Occipital lobe (tissue), 1 donor: ENCODE measurements at regions not wholly inside any gene's neighbourhood (a gene's known extent, or its start where the extent isn't known, plus 50 kb on each side); places are given as distances from the start of the nearest gene placed in this dataset.

ENCODE experiments used
- DNase-seq: peaks from one replicate; lab custom pipeline; 2025; lab: John Stamatoyannopoulos, UW

DNA sequence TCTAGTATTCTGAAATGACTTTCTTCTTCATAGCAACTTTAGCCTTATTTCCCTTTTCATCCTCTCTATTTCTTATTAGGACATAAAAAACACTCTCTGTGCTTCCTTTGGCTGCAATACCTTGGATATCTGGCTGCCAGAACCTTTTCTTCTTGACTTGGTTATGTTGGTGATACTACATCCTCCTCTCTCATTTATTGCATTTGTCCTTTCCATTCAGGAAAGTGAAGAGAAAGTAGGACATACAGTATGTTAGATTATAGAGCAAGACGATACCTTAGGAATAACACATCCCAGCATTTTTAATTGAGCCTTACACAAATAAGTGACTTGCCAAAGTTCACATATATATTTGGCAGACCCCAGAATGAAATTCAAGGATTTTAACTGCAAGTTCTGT, 210.1 kb upstream of the PPP1R3A start:
- no peak for DNase-seq

DNA sequence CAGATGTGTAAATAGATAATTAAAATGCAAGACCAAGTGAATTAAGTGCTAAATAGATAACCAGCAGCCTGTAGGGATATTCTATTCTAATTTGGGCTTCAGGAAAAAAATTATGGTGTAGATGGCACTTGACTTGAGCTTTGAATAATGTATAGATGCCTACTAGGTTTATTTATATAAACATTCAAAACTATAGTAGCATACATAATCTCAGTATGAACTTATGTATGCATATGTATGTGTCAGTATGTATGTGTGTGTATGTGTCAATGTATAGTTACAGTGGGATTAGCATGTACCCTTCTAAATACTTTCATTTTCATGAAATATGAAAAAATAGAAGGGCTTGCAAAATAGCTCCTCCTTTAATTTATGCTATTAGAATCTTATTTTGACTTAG, 207.3 kb upstream of the PPP1R3A start:
- no peak for DNase-seq

DNA sequence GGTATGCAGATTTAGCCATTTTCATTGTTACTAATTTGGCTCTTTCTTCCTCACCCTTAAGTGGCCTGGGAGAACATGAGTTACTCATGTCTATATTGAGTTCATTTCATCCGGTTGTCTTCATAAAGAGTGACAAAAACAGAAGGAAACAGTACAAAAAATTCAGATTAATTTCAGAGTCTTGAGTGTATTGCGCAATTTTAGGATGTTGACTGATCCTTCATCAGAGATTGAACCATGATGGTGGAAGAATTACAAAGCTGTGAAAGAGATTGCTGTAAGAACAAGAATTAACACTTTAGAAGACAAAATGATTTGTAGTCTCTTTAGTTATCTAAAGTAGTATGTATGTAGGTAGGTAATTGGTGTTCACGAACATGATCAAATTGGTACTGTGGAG, 194.0 kb upstream of the PPP1R3A start:
- DNase-seq, result no peak

DNA sequence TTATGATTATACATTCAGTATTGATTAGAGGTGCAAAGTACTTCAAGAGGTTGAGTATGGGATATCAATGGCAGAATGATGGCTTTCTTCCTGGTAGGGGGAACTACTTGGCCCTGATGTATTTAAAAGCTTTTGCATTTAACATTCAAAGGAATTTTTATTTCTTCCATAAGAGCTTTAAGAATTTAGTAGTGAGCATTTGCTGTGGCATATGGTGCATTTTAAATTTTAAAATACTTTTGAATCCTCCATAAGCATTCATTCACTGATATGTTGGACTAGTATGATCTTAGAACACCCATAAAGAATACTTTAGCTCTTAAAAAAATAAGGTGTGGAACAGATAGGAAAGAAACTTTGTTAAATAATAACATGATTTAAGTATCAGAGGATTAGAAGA, 191.9 kb upstream of the PPP1R3A start:
- DNase-seq, result no peak

DNA sequence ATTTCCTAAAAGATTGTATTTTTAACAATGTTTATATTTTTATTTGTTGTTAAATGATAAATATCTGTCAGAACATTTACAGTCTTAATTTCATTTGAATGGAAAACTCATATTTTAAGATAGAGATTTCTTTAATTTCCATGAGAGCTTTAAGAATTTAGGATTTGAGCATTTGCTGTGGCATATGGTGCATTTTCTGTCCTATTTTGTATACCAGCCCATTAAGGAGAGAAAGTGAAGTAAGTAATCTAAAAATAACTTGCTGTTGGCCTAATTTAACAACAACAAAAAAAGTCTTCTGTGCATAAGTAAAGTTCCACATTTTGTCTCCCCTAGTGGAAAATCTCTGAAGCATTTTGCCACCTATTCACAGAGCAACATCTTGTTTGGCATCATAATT, 190.9 kb upstream of the PPP1R3A start:
- no peak for DNase-seq

DNA sequence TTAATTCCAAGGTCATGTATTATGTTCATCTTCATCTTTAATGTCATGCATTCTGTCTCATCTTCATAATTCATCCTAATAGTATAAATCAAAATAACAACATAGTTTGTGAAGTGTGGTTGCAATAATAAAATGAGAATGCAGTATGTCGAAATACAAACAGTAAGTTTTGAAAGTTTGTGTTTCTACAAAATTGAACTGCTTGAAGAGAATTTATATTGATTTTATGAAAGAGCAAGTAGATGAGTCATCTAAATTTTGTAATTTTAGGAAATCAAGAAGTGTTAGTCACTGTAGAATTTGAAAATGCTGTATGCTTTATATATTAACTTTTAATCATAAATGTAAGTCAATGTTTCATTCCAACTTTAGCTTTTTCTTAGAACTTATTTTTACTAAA, 190.5 kb upstream of the PPP1R3A start:
- DNase-seq, result no peak

DNA sequence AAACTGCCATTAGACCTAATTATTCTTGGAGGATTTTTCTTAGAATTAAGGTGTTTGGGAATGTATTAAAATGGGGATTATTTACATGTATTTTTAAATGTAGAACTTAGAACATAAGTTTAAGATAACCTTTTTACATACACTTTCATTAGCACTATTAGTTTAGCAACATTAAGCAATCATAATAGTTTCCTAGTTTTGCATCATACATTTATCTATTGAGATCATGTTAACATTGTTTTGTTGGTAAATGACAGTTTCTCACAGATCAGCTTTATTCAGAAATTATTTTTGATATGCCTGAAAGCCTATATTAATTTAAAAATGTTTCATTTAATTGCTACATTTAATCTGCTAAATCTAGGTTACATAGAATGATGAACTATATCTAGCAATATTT, 189.7 kb upstream of the PPP1R3A start:
- DNase-seq, result no peak

DNA sequence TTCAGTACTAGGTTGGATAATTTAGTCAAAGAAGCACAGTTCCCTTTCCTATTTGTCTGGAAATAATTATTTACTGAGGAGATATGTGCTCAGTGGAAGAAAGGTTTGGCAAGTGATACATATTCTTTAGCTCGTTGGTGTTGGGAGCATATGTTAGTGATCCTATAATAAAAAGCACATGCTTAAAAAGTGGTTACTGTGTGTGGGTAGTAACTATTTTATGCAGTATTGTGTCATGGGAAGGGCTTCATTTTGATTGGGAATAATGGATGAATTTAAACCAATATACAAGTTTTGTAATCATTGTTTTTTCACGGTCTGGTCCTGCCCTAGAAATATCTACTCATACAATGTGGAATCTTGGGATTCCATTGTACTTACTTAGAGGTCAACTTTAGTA, 188.7 kb upstream of the PPP1R3A start:
- no peak for DNase-seq

DNA sequence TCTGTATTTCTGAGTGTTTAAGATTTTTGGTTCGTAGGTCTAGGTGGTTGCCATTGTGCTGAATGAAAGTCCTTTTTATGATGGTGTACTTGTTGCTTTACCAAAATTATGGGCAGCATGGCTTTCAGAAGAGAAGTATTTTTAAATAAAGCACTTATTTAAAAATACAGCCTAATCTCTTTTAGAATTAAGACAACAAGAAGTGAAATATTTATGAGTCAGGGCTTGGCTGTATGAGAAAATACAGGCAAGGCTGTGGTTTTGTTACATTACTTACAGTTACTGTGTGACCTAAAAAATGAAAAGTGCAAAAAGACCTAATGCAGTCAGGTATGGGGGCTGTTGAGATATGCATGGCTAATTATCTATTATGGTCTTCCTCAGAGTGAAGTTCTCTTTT, 185.2 kb upstream of the PPP1R3A start:
- DNase-seq, result no peak

DNA sequence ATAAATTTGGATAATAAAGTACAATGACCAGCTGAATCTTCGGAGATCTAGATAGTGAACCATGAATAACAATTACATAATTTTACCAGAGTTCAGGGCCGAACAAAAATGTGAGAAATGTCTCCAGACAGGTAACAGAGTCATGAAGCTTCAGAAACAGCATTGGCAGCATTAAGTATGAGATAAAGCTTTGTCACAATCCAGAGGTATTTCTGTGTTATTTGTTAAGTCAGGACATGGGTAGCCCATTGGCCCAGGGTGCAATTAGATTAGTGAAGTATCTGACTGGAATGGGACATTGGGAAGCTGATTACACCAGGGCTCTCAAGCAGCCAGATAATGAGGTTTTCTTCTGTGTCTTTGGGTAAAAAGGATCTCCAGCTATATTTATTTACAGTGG, 184.2 kb upstream of the PPP1R3A start:
- no peak for DNase-seq

DNA sequence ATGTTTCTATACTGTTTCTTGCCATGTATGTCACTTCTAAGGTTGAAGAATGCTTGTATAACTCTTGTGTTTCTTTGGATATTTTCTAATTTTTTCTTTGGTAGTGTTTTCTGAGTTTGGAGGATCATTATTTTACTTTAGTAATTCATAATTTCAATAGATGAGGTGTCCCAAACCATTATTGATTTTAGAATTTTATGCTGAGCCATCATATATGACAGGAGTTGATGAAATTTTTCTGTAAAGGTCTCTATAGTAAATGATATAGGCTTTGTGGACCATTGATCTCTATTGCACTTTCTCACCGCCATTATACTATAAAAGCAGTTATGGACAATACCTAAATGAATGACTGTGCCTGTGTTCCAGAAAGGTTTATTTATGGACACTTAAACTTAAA, 183.3 kb upstream of the PPP1R3A start:
- DNase-seq, result no peak

DNA sequence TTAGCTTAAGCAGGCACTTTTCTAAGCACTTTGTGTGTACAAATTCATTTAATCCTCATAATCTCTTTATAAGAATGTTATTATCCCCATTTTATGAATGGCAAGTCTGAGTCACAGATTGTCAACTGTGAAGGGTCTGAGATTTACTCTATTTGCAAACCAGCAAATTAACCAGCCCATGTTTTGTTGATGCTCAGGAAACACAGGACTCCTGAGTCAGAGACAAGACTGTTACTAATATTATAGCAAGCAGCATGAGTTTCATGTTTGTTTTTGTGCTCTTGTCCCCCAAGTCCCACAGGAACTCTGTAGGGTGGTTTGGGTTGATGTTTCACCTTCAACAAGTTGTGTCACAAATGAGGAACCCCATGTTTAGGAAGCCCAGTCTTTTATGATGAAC, 182.0 kb upstream of the PPP1R3A start:
- no peak for DNase-seq

DNA sequence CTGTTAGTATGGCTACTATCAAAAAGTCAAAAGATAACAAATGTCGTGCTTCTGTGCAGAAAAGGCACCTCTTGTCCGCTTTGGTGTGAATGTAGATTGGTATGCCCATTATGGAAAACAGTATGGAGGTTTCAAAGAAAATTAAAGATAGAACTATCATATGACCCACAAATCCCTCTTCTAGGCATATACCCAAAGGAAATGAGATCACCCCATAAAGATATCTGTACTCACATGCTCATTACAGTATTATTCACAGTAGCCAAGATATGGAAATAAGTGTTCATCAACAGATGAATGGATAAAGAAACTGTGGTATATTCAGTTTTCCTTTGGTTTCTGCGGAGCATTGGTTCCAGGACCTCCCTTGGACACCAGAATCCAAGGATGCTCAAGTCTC, 180.5 kb upstream of the PPP1R3A start:
- DNase-seq, result no peak

DNA sequence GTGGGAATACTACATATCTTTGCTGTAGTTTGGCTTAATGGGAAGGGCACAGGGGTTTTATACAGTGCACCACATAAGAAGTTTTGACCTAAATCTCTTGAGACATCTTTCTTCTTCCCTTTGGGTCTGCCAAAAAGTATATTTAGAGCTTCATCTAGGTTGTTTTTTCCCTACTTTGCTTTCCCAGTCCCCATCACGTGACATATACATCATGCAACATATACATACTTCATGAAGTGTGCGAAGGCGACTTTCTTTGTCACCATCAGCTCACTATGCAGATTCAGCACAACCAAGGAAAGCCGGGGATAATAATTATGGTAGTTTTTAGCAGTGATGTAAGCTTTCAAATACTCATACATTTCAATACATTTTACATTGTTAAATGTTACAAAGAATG, 177.1 kb upstream of the PPP1R3A start:
- DNase-seq, result no peak

DNA sequence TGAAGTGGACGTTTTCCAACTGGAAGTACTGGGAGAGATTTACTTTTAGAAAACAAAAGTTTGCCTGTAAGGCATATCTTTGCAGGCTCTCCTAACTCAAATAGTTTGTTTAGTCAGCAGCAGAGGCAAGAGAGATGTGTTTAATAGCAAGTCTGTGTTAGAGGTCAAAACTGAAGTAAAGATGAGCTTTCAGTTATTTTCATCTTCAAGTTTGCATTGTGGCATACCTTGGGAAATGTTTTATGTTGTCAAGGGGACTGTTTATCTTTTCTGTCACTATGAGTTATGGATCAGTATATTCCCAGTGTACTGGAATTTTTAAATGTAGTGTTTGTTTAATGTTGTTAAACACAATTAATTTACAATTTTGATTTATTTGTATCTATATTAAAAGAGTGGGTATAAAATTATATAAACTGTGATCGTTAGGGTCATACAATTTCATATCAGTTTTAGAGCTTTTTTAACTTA, 169.7 kb upstream of the PPP1R3A start:
- DNase-seq, result no peak

DNA sequence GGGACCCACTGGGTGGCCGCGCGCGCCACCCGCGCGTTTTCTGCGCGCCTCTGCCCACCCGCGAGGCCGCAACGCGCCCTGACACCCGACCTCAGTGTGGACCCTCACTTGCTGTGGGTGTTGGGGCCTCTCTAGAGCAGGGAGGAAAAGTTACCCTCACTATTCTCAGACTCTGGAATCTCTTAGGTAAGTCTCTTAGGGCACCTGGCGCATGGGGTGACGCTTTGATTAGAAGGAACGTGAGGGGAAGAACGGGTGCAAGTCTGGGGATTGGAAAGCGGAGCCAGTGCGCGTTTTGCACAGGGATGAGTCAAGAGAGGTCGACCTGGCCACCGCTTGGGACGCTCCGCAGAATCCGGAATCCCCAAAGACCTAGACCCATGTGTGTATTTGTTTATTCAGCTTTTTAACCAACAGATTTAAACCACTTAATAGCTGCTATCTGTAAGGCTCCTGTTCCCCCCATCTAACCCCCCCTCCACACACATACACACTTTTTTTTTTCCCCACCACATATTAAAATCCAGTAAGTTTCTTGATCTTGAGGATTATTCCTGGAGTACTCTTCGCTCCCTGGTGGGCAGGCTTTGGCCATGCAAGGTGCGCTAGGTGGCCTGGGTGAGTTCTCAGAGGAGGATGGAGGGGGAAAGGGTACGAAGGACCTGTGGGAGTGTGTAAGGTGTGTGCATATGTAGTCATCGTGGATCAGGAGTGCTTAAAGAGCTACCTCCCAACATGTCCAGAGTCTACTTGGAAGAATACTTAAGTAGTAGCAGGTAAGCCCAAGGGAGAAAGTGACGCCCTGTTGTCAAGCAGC, 169.1 kb upstream of the PPP1R3A start:
- DNase-seq, result no peak

DNA sequence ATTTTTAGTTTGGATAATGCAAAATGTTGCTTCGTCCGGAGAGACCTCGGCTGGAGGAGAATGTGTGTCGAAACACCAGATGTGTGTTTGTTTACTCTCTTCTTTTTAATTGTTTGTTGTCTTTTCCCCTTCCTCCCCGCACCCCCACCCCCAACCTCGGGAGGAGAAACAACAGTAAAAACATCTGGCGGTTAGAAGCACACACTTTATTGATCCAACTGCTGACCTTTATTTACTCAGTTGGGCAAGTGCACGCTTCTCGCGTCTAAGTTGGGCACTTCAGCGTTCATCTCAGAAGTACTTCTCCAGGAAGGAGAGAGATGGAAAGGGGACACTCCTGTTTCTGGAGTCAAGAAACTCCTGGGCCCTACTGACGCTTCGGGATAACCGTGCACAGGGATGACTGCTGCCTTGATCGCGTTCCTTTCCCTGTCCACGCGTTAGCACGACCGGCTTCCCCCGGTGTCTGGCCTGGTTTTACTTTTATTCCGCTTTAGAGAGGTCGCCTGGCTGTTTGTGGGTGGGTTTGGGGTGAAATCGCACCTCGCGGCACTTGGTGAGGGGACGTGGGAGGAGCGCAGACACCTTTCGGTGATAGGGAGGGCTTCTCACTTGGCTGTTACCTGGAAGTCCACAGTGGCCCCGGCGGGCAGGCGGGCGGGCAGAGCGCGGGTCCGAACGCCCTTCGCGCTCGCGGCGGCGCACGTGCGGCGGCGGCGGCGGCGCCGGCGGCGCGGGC, 168.3 kb upstream of the PPP1R3A start:
- DNase-seq, result no peak

DNA sequence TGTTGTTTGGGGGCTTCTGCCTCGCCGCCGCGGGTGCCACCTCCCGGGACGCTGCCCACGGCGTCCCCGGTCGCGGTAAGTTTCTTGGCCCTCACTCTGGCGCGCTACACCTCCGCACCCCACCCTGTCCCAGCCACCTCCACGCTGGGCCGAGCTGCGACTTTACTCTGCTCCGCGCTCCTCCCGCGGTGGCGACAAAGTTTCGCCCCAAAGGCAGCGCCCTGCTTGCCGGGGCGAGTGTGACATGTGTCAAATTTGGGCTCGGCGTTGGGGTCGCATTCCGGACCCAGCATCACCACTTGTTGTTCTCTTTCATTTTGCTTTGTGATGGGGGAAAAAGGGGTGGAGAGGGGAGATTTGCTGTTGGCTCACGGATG, 167.7 kb upstream of the PPP1R3A start:
- DNase-seq, result no peak

DNA sequence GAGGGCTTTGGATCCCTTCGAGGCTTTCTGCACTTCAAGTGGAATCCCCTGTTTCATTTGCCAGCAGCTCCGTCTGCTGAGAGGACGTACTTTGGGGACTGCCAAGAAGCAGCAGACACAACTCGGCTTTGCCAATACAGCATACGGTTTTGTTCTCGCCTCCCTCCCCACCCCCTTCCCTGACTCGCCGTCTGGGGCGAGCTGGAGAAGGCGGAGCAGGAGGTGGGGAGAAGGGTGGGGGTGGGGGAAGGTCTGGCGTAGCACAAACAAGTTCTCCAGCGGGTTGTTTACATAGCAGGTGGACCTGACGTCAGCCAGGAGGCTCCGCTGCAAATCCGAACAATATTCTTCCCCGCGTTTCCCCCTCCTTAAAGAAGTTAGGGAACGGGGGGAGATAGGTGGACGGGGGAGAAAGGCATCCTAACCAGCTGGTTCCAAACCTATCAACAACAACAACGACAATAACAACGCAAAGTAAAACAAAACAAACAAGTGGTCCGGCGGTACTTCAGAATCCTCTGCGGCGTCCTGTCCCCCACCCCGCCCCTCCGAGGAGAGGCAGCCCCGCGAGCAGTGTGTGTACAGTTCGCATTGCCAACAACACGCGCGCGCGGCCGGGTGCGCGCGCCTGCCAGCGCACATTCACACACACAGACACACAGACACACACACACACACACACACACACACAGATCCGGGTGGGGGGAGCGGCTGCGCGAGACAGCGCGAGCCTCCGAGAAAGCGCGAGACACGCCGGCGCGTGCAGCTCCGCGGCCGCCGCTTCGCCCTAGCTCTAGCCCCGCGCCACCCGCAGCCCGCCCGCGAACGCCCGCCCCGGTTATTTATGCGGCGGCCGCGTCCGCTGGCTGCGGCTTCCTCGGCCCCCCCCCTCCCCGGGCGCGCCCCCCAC, 167.0 kb upstream of the PPP1R3A start:
- peak; percentile 69 for DNase-seq

DNA sequence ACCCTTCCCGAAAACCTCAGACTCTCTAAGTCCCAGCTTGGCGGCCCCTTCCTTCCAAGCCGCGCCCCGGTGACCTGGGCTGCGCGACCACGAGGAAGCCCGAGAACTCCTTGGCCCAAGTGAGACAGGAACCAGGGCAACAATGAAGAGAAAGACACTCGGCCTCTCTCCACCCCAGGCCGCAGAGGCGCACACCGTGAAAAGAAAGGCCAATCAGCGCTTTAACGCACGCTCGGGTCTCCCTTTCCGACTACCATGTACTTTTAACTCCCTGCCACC, 166.4 kb upstream of the PPP1R3A start:
- DNase-seq, result no peak

DNA sequence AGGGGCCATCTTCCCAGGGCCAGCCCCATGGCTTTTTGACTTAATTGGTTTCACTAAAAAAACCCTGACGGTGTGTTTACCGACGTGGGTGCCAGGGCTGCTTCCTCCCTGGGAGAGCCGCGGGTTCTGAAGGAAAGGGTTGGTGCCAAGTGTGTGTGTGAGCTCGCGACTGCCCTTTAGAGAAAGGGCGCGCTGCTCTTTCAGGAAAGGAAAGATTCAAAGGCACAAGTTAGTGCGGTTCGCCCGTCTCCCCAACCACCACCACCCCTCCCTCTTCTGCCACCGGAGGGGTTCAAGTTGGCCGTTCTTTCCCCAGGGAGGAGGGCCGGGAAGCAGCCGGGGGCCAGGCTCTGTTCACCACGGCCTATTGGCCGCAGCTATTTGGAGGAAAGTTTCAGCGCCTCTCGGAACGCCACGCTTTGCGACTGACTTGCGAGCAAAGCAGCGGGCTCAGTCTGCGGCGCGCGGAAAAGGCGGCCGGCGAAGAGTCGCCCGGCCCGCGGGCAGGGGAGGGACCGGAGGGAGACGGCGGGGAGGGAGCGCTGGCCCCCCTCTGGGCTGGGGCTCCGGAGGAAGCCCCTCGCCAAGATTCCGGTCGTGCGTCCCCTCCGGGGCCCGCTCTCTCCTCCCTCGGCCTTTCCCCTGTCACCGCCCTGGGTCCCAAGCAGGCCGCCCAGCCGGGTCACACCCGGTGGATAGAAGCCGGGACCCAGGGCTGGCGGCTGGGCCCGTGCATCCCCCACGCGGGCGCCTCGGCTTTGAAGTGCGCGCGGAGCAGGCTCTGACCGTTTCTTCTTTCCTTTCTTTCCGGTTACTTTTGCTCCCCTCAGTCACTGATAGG, 165.9 kb upstream of the PPP1R3A start:
- no peak for DNase-seq
